CD4-positive, CD25-positive, alpha-beta regulatory T cell (primary cell): ENCODE measurements at regions not wholly inside any gene's neighbourhood (a gene's known extent, or its start where the extent isn't known, plus 50 kb on each side); places are given as distances from the start of the nearest gene placed in this dataset.

Experiments
- ATAC-seq, 2 donors: fragments of 150-1000 bp; cut with Tn5 transposase; one replicate each; pipeline ENCODE4 v1.10.0; 2021; ENCODE audit warnings: low read depth in 2 of 2, moderate number of reproducible peaks in 2 of 2, moderate library complexity in 1 of 2
- DNase-seq, 3 donors: peaks; one replicate each; pipeline versions ENCODE4 v3.0.0 to v3.0.0-alpha.2; 2012 to 2022; ENCODE audit warnings: mixed read lengths in 1 of 3
- H3K27ac ChIP-seq: one replicate; pipeline ENCODE4 v1.7.0; 2013; ENCODE audit warnings: mild to moderate bottlenecking, low read length; ENCODE audit not compliant: insufficient read depth, poor library complexity, severe bottlenecking
- H3K27me3 ChIP-seq: one replicate; pipeline ENCODE4 v1.7.0; 2013; ENCODE audit warnings: low read length; ENCODE audit not compliant: control insufficient read depth, insufficient read depth
- H3K36me3 ChIP-seq: one replicate; pipeline ENCODE4 v1.7.0; 2013; ENCODE audit warnings: mild to moderate bottlenecking, low read length, moderate library complexity; ENCODE audit not compliant: control insufficient read depth, insufficient read depth
- H3K4me1 ChIP-seq: 2 replicates; pipeline ENCODE4 v1.7.0; 2013; ENCODE audit warnings: mild to moderate bottlenecking, low read length; ENCODE audit not compliant: insufficient read depth, control insufficient read depth, poor library complexity, severe bottlenecking
- H3K4me3 ChIP-seq: one replicate; pipeline ENCODE4 v1.7.0; 2013; ENCODE audit warnings: low read depth, mild to moderate bottlenecking, low read length, moderate library complexity
- H3K9me3 ChIP-seq, 2 experiments: 1 replicate in 1 of 2; 2 replicates in 1 of 2; pipeline ENCODE4 v1.7.0; 2013; ENCODE audit warnings: low read length in 2 of 2, mild to moderate bottlenecking in 1 of 2, moderate library complexity in 1 of 2; ENCODE audit not compliant: control insufficient read depth in 2 of 2
- H3K27ac Mint-ChIP-seq, 3 donors: one replicate each; pipeline ENCODE4 v1.8.0; 2020 to 2022; ENCODE audit warnings: mild to moderate bottlenecking in 3 of 3, mixed read lengths in 3 of 3, moderate library complexity in 2 of 3
- H3K27me3 Mint-ChIP-seq: one replicate; pipeline ENCODE4 v1.8.0; 2022; ENCODE audit warnings: mild to moderate bottlenecking, mixed read lengths
- H3K36me3 Mint-ChIP-seq: one replicate; pipeline ENCODE4 v1.8.0; 2020; ENCODE audit warnings: mixed read lengths
- H3K4me1 Mint-ChIP-seq, 4 donors: one replicate each; pipeline ENCODE4 v1.8.0; 2020 to 2022; ENCODE audit warnings: mixed read lengths in 4 of 4, mild to moderate bottlenecking in 1 of 4
- H3K4me3 Mint-ChIP-seq, 4 donors: one replicate each; pipeline ENCODE4 v1.8.0; 2020 to 2022; ENCODE audit warnings: mild to moderate bottlenecking in 4 of 4, mixed read lengths in 4 of 4, moderate library complexity in 3 of 4
- H3K9me3 Mint-ChIP-seq, 7 donors: one replicate each; pipeline ENCODE4 v1.8.0; 2020 to 2022; ENCODE audit warnings: mixed read lengths in 7 of 7, mild to moderate bottlenecking in 3 of 7, moderate library complexity in 2 of 7

DNA sequence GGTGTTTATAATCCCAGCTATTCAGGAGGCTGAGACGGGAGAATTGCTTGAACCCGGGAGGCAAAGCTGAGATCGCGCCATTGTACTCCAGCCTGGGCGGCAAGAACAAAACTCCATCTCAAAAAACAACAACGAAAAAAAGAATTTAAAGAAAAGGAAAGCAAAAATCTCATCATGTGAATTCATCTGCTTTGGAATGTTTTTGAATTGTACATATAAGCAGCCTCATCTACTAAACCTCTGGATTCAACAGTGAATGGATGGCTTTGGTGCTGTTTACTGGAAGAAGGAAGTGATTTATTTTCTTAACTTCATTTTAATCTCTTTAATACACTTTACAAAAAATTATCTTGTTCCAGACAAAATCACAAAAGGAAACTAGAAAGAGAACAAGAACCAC, 51.8 kb upstream of the PNRC1 start:
- no peaks in the 10 kb centered on the region for H3K36me3 Mint-ChIP-seq
- no peak overlapping the region for H3K27ac Mint-ChIP-seq
- no peak overlapping the region for H3K27ac ChIP-seq
- H3K4me3 Mint-ChIP-seq = no peak overlapping the region
- H3K9me3 Mint-ChIP-seq = no peaks in the 10 kb centered on the region
- H3K4me1 ChIP-seq = no peaks in the 10 kb centered on the region
- DNase-seq = no peak
- peaks cover 13% of the 10 kb centered on the region for H3K27me3 Mint-ChIP-seq
- peaks cover 5% of the 10 kb centered on the region for H3K27me3 ChIP-seq
- no peaks in the 10 kb centered on the region for H3K9me3 ChIP-seq
- peaks cover 0 to 2% (median 0%) of the 10 kb centered on the region in 4 donors for H3K4me1 Mint-ChIP-seq
- no peak for ATAC-seq
- H3K36me3 ChIP-seq = no peaks in the 10 kb centered on the region
- H3K4me3 ChIP-seq = no peak overlapping the region

DNA sequence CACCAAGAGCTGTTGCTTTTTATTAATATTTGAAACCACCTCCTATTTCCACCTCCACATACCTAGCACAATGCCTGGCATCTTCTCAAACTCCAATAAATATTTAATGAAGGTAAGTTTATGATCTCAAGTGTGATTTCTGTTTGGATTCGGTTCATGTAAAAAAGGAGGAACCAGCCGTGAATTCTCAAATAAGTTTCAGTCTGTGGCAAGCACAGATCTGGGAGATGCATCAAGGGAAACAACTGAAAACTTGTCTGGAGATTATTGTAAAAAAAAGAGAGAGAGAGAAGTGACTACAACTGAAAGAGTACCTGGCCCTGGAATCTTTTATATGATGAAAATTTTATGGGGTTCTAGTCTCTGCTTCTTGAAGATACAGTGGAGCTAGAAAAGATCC, 52.8 kb upstream of the PNRC1 start:
- H3K9me3 Mint-ChIP-seq = no peaks in the 10 kb centered on the region
- ATAC-seq (no peak), DNase-seq (no peak)
- no peak overlapping the region for H3K4me3 Mint-ChIP-seq
- peaks cover 13% of the 10 kb centered on the region for H3K27me3 Mint-ChIP-seq
- Histone ChIP-seq H3K4me3 (no peak overlapping the region), H3K9me3 (no peaks in the 10 kb centered on the region), H3K36me3 (no peaks in the 10 kb centered on the region), H3K27me3 (peaks cover 5% of the 10 kb centered on the region), H3K27ac (no peak overlapping the region), H3K4me1 (no peaks in the 10 kb centered on the region)
- H3K27ac Mint-ChIP-seq = no peak overlapping the region
- H3K4me1 Mint-ChIP-seq = peaks cover 0 to 2% (median 0%) of the 10 kb centered on the region in 4 donors
- H3K36me3 Mint-ChIP-seq = no peaks in the 10 kb centered on the region

DNA sequence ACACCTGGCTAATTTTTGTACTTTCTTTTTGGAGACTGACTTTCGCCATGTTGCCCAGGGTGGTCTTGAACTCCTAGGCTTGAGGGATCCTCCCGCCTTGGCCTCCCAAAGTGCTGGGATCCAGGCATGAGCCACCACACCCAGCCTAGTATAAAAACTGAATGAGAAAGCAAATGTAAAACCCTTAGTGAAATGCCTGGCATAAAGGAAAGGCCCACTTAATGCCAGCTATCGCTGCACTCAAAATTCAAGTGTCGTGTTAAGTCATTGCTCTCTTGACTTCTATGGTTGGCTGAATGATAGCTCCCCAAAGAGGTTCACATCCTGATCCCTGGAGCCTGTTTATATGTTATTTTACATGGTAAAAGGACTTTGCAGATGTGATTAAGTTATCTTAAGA, 54.4 kb upstream of the PNRC1 start:
- Mint-ChIP-seq H3K9me3 (no peaks in the 10 kb centered on the region), H3K27me3 (peaks cover 13% of the 10 kb centered on the region), H3K36me3 (no peaks in the 10 kb centered on the region), H3K4me3 (no peak overlapping the region), H3K4me1 (no peaks in the 10 kb centered on the region), H3K27ac (peak overlapping the region in 1 of 3 donors; percentile 35)
- Histone ChIP-seq H3K4me3 (no peak overlapping the region), H3K27me3 (peaks cover 5% of the 10 kb centered on the region), H3K27ac (no peak overlapping the region), H3K4me1 (no peaks in the 10 kb centered on the region), H3K36me3 (no peaks in the 10 kb centered on the region), H3K9me3 (no peaks in the 10 kb centered on the region)
- DNase-seq (no peak), ATAC-seq (no peak)

DNA sequence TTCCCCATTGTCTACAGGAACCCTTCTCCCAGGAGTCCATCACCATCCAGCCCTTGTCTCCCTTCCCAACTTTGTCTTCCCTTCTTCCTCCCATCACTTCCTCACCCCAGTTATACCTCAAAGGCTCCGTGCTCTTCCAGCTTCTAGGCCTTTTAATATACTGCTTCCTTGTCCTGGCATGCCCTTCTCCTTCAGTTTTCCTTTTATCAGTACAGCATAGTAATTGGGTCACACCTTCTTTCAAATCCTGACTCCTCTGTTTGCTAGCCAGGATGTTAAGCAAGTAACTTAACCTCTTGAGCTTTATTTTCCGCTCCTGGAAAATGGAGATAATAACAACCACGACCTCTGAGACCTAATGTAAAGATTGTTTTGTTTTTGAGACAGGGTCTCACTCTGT, 54.9 kb upstream of the PNRC1 start:
- ATAC-seq (no peak), DNase-seq (no peak)
- Histone ChIP-seq H3K4me1 (no peaks in the 10 kb centered on the region), H3K36me3 (no peaks in the 10 kb centered on the region), H3K27ac (no peak overlapping the region), H3K4me3 (no peak overlapping the region), H3K27me3 (peaks cover 5% of the 10 kb centered on the region), H3K9me3 (no peaks in the 10 kb centered on the region)
- Mint-ChIP-seq H3K4me3 (no peak overlapping the region), H3K27me3 (peaks cover 13% of the 10 kb centered on the region), H3K4me1 (no peaks in the 10 kb centered on the region), H3K27ac (no peak overlapping the region), H3K9me3 (no peaks in the 10 kb centered on the region), H3K36me3 (no peaks in the 10 kb centered on the region)

DNA sequence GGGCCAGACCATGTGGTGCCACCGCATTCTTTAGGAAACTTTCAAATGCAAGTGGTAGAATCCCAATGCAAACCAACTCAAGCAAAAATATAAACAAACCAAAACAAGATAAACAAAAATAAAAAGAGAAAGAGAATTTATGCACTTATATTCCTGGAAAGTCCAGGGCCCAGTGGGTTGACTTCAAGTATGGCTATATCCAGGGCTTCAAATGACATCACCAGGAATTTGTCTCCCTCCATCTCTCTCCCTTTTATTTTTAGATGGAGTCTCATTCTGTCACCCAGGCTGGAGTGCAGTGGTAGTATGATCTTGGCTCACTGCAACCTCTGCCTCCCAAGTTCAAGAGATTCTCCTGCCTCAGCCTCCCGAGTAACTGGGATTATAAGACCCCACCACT, 56.1 kb upstream of the PNRC1 start:
- H3K27ac Mint-ChIP-seq = peak overlapping the region in 1 of 3 donors; percentile 8
- H3K9me3 ChIP-seq = no peaks in the 10 kb centered on the region
- no peaks in the 10 kb centered on the region for H3K4me1 ChIP-seq
- ATAC-seq = no peak
- DNase-seq = no peak
- no peak overlapping the region for H3K4me3 Mint-ChIP-seq
- H3K36me3 ChIP-seq = no peaks in the 10 kb centered on the region
- peaks cover 14% of the 10 kb centered on the region for H3K27me3 Mint-ChIP-seq
- no peak overlapping the region for H3K4me3 ChIP-seq
- no peak overlapping the region for H3K27ac ChIP-seq
- H3K9me3 Mint-ChIP-seq = no peaks in the 10 kb centered on the region
- no peaks in the 10 kb centered on the region for H3K4me1 Mint-ChIP-seq
- peaks cover 2% of the 10 kb centered on the region for H3K27me3 ChIP-seq
- no peaks in the 10 kb centered on the region for H3K36me3 Mint-ChIP-seq

DNA sequence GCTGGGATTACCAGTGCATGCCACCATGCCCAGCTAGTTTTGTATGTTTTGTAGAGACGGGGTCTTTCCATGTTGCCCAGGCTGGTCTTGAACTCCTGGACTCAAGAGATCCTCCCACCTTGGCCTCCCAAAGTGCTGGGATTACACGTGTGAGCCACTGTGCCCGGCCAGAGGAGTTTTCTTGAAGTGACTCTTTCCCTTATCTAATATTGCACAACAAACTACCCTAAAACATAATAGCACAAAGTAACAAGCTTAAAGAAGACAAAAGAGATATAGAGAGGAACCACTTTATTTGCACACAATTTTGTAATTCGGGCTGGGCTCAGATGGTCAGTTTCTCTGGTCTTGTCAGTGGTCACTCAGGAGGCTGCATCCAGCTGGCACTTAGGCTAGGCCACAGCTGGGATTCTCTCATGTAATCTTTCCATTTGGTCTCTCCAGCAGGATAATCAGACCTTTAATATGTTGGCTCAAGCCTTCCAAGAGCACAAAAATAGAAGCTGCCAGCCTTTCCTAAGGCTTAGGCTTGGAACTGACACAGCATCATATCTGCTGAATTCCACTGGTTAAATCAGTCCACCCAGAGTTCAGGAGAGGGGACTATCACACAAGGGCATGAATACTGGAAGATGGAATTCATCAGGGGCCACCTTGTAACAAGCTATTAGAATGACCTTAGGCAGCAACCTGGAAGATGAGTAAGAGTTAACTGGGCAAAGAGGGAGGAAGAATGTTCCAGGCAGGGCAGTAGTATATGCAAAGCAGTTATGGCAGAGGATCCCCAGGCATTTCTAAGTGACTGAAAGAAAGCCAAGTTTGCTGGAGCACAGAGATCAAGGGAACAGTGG, 56.7 kb upstream of the PNRC1 start:
- Histone ChIP-seq H3K4me3 (no peak overlapping the region), H3K27ac (no peak overlapping the region), H3K36me3 (no peaks in the 10 kb centered on the region), H3K27me3 (no peaks in the 10 kb centered on the region), H3K9me3 (no peaks in the 10 kb centered on the region), H3K4me1 (no peaks in the 10 kb centered on the region)
- Mint-ChIP-seq H3K4me3 (no peak overlapping the region), H3K9me3 (no peaks in the 10 kb centered on the region), H3K36me3 (no peaks in the 10 kb centered on the region), H3K27ac (peak overlapping the region in 1 of 3 donors; percentile 8), H3K27me3 (peaks cover 15% of the 10 kb centered on the region), H3K4me1 (no peaks in the 10 kb centered on the region)
- ATAC-seq = no peak
- no peak for DNase-seq

DNA sequence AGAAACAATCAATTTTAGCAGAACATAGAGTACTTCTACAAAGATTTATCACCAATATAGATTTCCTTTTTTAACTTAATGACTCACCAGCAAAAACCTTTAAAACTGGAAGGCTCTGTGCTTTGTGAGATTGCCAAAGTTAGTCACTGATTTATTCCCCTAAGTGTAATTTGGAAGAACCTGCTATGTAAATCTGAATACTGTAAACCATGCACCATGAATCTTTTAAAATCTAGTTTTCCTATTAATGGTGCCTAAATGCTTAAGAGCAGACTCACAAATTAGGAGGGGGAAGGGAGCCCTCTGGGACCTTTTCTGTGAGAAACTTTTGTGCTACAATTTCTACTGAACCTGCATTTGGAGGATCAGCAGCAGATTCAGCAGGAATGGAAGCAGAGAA, 57.8 kb upstream of the PNRC1 start:
- no peaks in the 10 kb centered on the region for H3K36me3 Mint-ChIP-seq
- ATAC-seq (no peak), DNase-seq (no peak)
- H3K27me3 ChIP-seq = no peaks in the 10 kb centered on the region
- H3K36me3 ChIP-seq = no peaks in the 10 kb centered on the region
- H3K27me3 Mint-ChIP-seq = peaks cover 10% of the 10 kb centered on the region
- no peaks in the 10 kb centered on the region for H3K9me3 ChIP-seq
- H3K4me1 Mint-ChIP-seq = no peaks in the 10 kb centered on the region
- no peak overlapping the region for H3K4me3 Mint-ChIP-seq
- no peak overlapping the region for H3K4me3 ChIP-seq
- no peaks in the 10 kb centered on the region for H3K9me3 Mint-ChIP-seq
- H3K27ac Mint-ChIP-seq = no peak overlapping the region
- no peaks in the 10 kb centered on the region for H3K4me1 ChIP-seq
- H3K27ac ChIP-seq = no peak overlapping the region

DNA sequence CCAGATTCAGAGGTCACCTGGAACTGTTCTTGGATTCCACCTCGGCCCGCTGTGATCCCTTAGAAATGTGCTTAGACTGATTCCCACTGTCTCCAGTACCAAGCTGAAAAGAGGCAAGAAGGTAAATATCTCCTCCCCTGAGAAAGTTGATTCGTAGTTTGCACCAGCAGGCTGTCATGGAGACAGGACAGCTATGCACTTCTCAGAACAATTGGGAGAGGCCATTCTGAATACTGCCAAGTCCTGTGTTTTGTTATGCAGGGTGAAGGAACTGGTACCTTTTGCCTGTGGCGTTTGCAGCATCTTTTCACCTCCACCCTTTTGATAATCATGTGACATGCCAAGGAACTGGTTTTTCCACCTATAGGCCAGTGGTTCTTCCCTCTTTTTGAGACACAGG, 58.2 kb upstream of the RNGTT start:
- no peak overlapping the region for H3K27ac ChIP-seq
- no peaks in the 10 kb centered on the region for H3K4me1 Mint-ChIP-seq
- no peaks in the 10 kb centered on the region for H3K4me1 ChIP-seq
- H3K4me3 Mint-ChIP-seq = no peak overlapping the region
- no peaks in the 10 kb centered on the region for H3K27me3 ChIP-seq
- peaks cover 3% of the 10 kb centered on the region for H3K36me3 Mint-ChIP-seq
- peaks cover 10% of the 10 kb centered on the region for H3K27me3 Mint-ChIP-seq
- no peaks in the 10 kb centered on the region for H3K9me3 ChIP-seq
- no peak overlapping the region for H3K27ac Mint-ChIP-seq
- H3K4me3 ChIP-seq = no peak overlapping the region
- DNase-seq (no peak), ATAC-seq (no peak)
- no peaks in the 10 kb centered on the region for H3K36me3 ChIP-seq
- H3K9me3 Mint-ChIP-seq = peaks cover 0 to 7% (median 0%) of the 10 kb centered on the region in 7 donors
